ENCODE measurements at regions not wholly inside any gene's neighbourhood (a gene's known extent, or its start where the extent isn't known, plus 50 kb on each side); places are given as distances from the start of the nearest gene placed in this dataset.
A peak's percentile ranks its signal among the peaks of the same experiment; 100 is the strongest.

GRCh38 chr3:194860725-194861124 is 175.0 kb downstream of the FAM43A start:
- TF ChIP-seq CTCF (IDR thresholded peaks at IDR 0.05) (no peak), POLR2AphosphoS5 (IDR thresholded peaks at IDR 0.05) (peak; percentile 42)

All from prostate gland (tissue), 2 donors.